Skeletal muscle satellite cell (primary cell): ENCODE measurements at regions not wholly inside any gene's neighbourhood (a gene's known extent, or its start where the extent isn't known, plus 50 kb on each side); places are given as distances from the start of the nearest gene placed in this dataset.

ENCODE experiments used
- H3K27me3 ChIP-seq: 2 replicates; pipeline ENCODE4 v1.7.0; 2013; ENCODE audit warnings: low read length; ENCODE audit not compliant: control insufficient read depth, insufficient read depth
- H3K36me3 ChIP-seq: 2 replicates; pipeline ENCODE4 v1.7.0; 2013; ENCODE audit warnings: mild to moderate bottlenecking, control low read depth, low read length; ENCODE audit not compliant: insufficient read depth
- H3K4me1 ChIP-seq: 2 replicates; pipeline ENCODE4 v1.7.0; 2013; ENCODE audit warnings: low read length; ENCODE audit not compliant: control insufficient read depth, insufficient read depth
- H3K4me2 ChIP-seq: 2 replicates; pipeline ENCODE4 v1.7.0; 2013; ENCODE audit warnings: mild to moderate bottlenecking, low read length
- H3K4me3 ChIP-seq: 2 replicates; pipeline ENCODE4 v1.7.0; 2013; ENCODE audit warnings: low read length
- H3K9ac ChIP-seq: 2 replicates; pipeline ENCODE4 v1.7.0; 2013; ENCODE audit warnings: mild to moderate bottlenecking, low read depth, low read length, moderate library complexity
- H3K9me3 ChIP-seq: replicated peaks from 2 replicates; pipeline ENCODE4 v1.7.0; 2013; ENCODE audit warnings: mild to moderate bottlenecking, control low read depth, low read length

DNA sequence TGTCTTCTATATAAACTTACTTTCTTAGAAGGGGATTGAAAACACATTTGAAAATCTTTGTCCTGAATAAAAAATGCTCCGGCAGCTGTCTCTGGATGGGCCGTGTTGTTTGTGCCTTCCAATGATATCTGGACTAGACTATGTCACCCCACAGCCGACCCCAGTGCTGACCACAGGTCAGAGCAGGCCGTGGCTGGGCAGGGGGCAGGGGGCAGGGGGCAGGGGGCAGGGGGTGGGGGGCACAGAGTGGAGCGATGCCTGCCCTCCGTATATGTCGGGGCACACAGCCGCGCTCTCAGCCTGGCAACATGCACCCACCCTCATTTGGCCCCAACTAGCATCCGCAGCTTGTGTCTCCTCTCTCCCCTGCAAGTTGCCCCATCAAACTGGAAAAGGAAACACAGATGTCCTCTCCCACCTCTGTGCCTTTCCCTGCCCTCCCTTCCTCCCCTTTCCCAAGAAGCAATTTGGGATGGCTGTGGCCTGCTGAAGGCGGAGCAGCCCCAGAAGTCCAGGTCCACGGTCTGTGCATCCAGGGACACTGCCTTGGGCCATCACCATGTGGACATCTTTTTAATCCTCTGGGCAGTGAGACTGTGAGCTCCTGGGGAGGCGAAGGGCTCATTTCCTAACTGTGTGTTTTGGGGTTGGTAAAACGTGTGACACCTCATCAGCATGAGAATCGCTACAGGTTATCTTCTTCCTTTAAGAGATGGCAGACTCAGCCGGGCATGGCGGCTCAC, 295.7 kb upstream of the RTL1 start:
- H3K9ac ChIP-seq = no peak overlapping the region
- no peaks in the 10 kb centered on the region for H3K36me3 ChIP-seq
- no peak overlapping the region for H3K4me3 ChIP-seq
- H3K9me3 ChIP-seq = no peaks in the 10 kb centered on the region
- no peaks in the 10 kb centered on the region for H3K4me1 ChIP-seq
- peaks cover 4% of the 10 kb centered on the region for H3K27me3 ChIP-seq
- H3K4me2 ChIP-seq = no peak overlapping the region

DNA sequence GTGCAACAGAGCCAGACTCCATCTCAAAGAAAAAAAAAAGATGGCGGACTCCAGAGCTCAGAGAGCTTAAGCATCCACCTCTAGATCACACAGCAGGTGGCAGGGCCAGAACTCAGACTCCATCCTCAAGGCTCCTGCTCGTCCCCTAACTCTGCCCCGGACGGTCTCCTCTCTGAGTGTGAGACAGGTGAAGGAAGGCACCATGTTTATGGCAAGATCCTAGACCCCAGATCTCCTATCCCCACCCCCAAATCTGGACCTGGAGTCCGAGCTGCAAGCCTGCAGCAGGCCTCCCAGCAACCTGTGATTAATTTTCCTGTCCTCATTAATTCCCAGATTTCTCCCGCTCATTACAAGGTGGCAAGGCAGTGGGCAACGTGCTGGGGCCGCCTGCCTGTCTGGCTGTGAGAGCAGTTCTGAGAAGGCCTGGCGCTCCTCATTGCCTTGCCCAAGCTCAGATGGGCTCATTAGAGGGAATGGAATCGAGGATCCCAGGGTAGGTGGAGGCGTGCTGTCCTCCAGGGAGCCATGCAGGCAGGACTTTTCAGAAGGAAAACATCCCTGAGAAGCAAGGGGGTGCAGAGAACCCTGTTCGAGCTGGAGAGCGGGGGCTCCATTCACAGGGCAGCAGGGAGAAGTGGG, 296.6 kb upstream of the RTL1 start:
- Histone ChIP-seq H3K9ac (no peak overlapping the region), H3K4me3 (no peak overlapping the region), H3K4me1 (no peaks in the 10 kb centered on the region), H3K4me2 (no peak overlapping the region), H3K36me3 (no peaks in the 10 kb centered on the region), H3K27me3 (peaks cover 4% of the 10 kb centered on the region), H3K9me3 (no peaks in the 10 kb centered on the region)

DNA sequence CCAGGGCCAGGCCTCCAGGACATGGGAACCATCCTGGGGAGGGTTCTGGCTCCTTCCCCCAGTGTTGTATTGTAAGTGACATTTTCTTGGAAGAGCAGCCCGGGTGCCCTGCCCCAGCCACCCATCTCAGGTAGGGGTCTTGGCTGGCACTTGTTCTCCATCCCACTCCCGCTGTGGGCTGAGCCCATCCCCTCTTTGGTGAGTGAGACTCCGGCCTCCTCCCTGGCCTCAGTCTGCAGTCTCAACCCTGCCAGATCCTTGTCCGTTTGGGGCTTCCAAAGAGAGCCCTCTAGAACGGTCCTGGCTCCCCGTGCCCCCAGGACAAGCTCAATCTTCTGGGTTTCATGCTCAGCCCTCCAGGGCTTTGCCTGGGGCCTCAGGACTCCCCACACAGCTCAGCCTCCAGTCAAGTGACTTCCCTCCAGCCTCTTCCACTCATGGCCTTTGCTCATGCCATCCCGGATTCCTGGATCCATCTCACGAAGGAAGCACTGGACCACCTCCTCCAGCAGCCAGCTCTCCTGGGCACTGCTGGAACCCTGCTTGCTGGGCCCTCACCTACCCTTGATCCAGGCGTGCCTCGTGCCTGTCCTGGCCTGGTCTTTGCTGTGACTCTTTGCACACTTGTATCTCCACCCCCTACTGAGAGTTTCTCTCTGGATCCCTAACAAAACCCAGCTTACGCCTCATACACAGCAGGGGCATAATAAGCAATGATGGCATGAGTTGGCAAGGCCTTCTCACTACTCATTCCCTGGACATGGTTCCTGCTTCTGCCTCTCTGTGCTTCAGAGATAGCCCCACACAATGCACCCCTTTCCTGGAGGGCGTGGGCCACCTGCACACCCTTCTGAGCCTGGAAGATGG, 297.4 kb upstream of the RTL1 start:
- H3K4me1 ChIP-seq = no peaks in the 10 kb centered on the region
- no peaks in the 10 kb centered on the region for H3K27me3 ChIP-seq
- H3K9ac ChIP-seq = no peak overlapping the region
- no peaks in the 10 kb centered on the region for H3K36me3 ChIP-seq
- H3K4me2 ChIP-seq = no peak overlapping the region
- no peak overlapping the region for H3K4me3 ChIP-seq
- H3K9me3 ChIP-seq = no peaks in the 10 kb centered on the region

DNA sequence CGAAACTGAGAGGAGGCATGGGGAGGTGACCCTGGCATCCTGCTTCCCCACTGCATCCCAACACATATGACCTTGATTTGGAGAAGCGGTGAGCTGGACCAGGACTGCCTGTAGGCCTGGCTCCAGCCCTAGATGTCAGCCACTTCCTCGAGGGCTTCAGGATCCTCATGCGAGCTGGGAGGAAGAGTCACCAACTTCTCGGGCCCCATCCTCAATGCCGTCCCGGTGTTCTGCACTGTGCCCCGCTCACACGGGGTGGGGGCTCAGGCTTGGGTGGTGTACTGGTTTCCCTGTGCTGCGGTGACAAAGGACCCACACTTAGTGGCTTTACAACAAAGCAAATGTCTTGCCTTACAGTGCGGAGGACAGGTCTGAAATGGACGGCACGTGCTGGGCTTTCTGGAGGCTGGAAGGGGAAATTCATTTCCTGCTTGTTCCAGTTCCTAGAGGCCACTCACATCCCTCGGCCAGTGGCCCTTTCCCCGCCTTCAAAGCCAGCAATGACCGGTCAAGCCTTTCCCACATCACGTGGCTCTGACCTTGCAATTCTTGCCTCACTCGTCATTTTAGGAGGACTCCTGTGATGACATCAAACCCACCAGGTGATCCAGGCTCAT, 298.1 kb upstream of the RTL1 start:
- Histone ChIP-seq H3K4me2 (no peak overlapping the region), H3K36me3 (no peaks in the 10 kb centered on the region), H3K27me3 (no peaks in the 10 kb centered on the region), H3K9me3 (no peaks in the 10 kb centered on the region), H3K4me1 (no peaks in the 10 kb centered on the region), H3K9ac (no peak overlapping the region), H3K4me3 (no peak overlapping the region)

DNA sequence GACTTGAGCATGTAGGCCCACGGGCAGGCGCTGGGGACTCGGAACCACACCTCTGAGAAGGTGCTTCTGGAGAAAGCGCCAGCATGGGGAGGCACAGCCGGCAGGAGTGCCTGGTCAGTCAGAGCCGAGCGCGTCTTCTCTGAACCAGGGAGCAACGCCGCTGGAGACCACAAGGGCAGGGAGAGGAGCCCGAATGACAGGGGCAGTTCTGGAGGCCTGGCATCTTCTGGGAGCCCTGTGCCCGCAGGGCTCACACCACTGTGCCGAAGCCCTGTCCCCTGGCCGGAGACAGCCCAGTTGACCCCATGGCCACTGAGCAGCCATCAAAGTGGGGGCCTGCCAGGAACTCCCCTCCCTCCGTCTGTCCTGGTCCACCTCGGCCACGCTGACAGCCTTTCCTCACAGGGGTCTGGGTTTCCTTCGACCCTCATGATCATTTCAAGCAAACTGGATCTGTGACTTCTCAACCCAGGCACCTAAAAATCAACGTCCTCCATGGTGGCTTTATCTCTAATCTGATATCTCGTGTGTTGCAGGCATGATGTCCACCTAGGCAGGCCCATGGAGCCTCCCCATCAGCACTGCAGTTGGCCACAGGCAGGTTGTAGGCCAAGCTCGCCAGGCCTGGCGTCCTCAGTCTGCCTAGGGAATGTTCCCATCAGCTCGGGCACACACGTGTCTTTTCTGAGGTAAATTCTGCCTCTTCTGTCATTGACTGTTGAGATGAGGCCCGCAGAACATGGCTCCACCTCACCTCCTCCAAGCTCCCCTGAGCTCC, 299.3 kb upstream of the RTL1 start:
- Histone ChIP-seq H3K36me3 (no peaks in the 10 kb centered on the region), H3K4me1 (no peaks in the 10 kb centered on the region), H3K9ac (no peak overlapping the region), H3K4me3 (no peak overlapping the region), H3K27me3 (no peaks in the 10 kb centered on the region), H3K4me2 (no peak overlapping the region), H3K9me3 (no peaks in the 10 kb centered on the region)

DNA sequence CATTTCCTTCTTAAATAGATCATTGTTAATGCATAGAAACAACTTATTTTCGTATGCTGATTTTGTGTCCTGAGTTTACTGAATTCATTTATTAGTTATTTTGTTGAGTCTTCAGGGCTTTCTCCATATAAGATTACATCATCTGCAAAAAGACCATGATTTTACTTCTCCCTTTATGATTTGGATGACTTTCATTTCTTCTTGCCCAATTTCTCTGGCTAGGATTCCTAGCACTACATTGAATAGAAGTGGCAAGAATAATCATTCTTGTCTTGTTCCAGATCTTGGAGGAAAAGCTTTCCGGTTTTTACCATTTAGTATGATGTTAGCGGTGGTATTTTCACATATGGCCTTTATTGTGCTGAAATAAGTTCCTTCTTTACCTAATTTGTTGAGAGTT, 303.0 kb upstream of the RTL1 start:
- H3K4me2 ChIP-seq = no peak overlapping the region
- H3K4me1 ChIP-seq = no peaks in the 10 kb centered on the region
- H3K9me3 ChIP-seq = peaks cover 6% of the 10 kb centered on the region
- H3K36me3 ChIP-seq = no peaks in the 10 kb centered on the region
- no peaks in the 10 kb centered on the region for H3K27me3 ChIP-seq
- H3K9ac ChIP-seq = no peak overlapping the region
- H3K4me3 ChIP-seq = no peak overlapping the region

DNA sequence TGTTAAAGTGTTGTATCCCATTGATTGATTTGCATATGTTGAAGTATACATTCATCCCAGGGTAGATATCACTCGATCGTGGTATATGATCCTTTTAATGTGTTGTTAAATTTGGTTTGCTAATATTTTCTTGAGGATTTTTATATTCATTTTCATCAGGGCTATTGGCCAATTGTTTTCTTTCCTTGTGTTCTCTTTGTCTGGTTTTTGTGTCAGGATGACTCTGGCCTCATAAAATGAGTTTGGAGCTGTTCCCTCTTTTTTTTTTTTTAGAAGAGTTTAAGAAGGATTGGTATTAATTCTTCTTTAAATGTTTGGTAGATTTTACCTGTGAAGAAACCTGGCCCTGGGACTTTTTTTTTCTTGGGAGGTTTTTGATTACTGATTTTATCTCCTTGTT, 303.5 kb upstream of the RTL1 start:
- Histone ChIP-seq H3K4me2 (no peak overlapping the region), H3K4me1 (no peaks in the 10 kb centered on the region), H3K9ac (no peak overlapping the region), H3K4me3 (no peak overlapping the region), H3K36me3 (no peaks in the 10 kb centered on the region), H3K9me3 (peaks cover 6% of the 10 kb centered on the region), H3K27me3 (no peaks in the 10 kb centered on the region)

DNA sequence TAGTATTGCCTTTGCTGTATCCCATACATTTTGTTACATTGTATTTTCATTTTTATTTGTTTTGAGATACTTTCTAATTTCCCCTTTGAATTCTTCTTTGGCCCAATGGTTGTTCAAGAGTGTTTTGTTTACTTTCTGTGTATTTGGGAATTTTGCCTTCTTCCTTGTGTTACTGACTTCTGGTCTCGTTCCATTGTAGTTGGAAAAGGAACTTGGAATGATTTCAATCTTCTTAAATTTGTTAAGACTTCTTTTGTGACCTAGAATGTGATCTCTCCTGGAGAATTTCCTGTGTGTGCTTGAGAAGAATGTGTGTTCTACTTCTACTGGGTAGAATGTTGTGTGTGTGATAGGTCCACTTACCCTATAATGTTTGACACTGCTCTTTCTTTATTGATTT, 304.4 kb upstream of the RTL1 start:
- Histone ChIP-seq H3K36me3 (no peaks in the 10 kb centered on the region), H3K9me3 (peaks cover 6% of the 10 kb centered on the region), H3K9ac (no peak overlapping the region), H3K4me1 (no peaks in the 10 kb centered on the region), H3K27me3 (no peaks in the 10 kb centered on the region), H3K4me3 (no peak overlapping the region), H3K4me2 (no peak overlapping the region)

DNA sequence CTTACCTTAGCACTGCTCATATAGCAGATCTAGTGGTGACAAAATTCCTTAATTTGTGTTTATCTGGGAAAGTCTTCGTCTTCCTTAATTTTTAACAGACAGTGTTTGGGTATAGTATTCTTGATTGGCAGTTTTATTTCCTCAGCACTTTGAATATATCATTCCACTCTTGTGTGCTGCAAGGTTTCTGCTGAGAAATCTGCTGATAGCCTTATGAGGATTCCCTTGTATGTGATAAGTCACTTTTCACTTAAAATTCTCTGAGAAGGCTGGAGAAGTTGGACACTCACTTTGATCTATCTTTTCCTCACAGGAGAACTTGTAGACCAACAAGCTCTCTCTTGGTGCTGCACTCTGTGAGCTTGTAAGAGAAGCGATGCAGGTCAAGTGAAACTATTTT, 306.1 kb upstream of the RTL1 start:
- Histone ChIP-seq H3K4me1 (no peaks in the 10 kb centered on the region), H3K27me3 (no peaks in the 10 kb centered on the region), H3K4me2 (no peak overlapping the region), H3K4me3 (no peak overlapping the region), H3K9ac (no peak overlapping the region), H3K36me3 (no peaks in the 10 kb centered on the region), H3K9me3 (peaks cover 6% of the 10 kb centered on the region)

DNA sequence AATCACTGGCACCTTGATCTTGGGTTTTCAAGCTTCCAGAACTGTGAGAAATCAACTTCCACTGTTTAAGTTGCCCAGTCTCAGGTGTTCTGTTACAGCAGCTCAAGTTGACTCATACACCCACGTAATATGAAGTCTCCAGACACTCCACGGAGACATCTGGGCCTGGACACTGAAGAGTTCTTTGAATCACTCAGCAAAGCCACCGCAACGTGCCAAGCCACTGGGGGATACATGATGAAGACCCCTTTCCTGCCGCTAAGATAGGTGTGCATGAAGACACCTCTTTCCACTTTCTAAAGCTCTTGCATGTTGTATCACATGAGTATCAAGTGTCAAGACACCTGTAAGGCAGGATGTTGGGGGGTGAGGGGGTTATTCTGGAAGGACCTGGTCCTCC, 311.7 kb upstream of the RTL1 start:
- no peak overlapping the region for H3K4me2 ChIP-seq
- H3K36me3 ChIP-seq = no peaks in the 10 kb centered on the region
- H3K27me3 ChIP-seq = peaks cover 3% of the 10 kb centered on the region
- no peak overlapping the region for H3K9ac ChIP-seq
- H3K4me1 ChIP-seq = no peaks in the 10 kb centered on the region
- no peak overlapping the region for H3K4me3 ChIP-seq
- H3K9me3 ChIP-seq = no peaks in the 10 kb centered on the region

DNA sequence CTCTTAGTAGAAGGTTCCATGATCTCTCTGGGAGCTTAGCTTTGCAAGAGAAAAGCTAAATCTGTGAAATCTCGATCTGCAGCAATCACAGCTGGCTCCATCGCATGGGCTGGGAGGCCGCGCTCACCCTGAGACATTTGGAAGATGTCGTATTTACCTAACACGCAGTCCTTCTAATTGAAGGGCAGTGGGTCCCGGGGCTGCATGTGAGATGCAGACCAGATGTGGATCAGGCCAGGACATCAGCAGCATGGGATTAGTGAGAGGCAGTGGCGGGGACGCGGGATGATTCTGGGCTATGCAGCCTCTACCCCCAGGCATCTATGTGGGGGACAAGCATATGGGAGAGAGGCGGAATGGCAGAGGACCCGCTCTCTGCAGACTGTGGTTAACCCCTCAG, 312.4 kb upstream of the RTL1 start:
- Histone ChIP-seq H3K9ac (no peak overlapping the region), H3K36me3 (no peaks in the 10 kb centered on the region), H3K4me1 (no peaks in the 10 kb centered on the region), H3K27me3 (peaks cover 3% of the 10 kb centered on the region), H3K4me3 (no peak overlapping the region), H3K9me3 (no peaks in the 10 kb centered on the region), H3K4me2 (no peak overlapping the region)
